AG04450 (cell line): ENCODE measurements at regions not wholly inside any gene's neighbourhood (a gene's known extent, or its start where the extent isn't known, plus 50 kb on each side); places are given as distances from the start of the nearest gene placed in this dataset.

Experiments used
- CTCF ChIA-PET: fragments of 300-600, 350-600 bp; formaldehyde crosslinking; extraction: SDS; loops from one replicate; lab custom pipeline; 2022; ENCODE audit warnings: antibody characterized with exemption, inconsistent platforms; lab: Charles Lee
- POLR2A ChIA-PET: fragments of 350-600 bp; formaldehyde crosslinking; extraction: SDS; loops from one replicate; lab custom pipeline; 2021; ENCODE audit warnings: antibody characterized with exemption, inconsistent platforms; lab: Yijun Ruan, JAX
- DNase-seq: peaks from one replicate; pipeline ENCODE4 v3.0.0-alpha.2; 2011; ENCODE audit warnings: low read depth, low spot score
- H3K27ac ChIP-seq: one replicate; pipeline ENCODE4 v1.5.1; 2012; ENCODE audit warnings: low read depth, low read length, control low read depth
- H3K27me3 ChIP-seq: one replicate; pipeline ENCODE4 v1.6.0; 2012; ENCODE audit warnings: low read length; ENCODE audit not compliant: control insufficient read depth, insufficient read depth
- H3K4me3 ChIP-seq: 2 replicates; pipeline ENCODE4 v1.5.1; 2011; ENCODE audit warnings: mild to moderate bottlenecking, low read depth, low read length, control low read depth
- H3K9me3 ChIP-seq: 2 replicates; pipeline ENCODE4 v1.5.1; 2012; ENCODE audit warnings: low read length; ENCODE audit not compliant: control insufficient read depth, insufficient read depth
- CTCF ChIP-seq: IDR thresholded peaks from 2 replicates; pipeline ENCODE4 v1.5.1; 2011; ENCODE audit warnings: low read depth, low read length, control low read depth, inconsistent platforms

GRCh38 chr14:44657203-44657602, 150.1 kb upstream of the FSCB start:
- Histone ChIP-seq H3K9me3 (no peaks in the 10 kb centered on the region), H3K27ac (no peak overlapping the region), H3K27me3 (no peaks in the 10 kb centered on the region), H3K4me3 (no peak overlapping the region)
- no peak for DNase-seq
- TF ChIP-seq CTCF, result no peak
- ChIA-PET POLR2A (no interaction called here), CTCF (no interaction called here)

GRCh38 chr14:44654591-44654990, 147.5 kb upstream of the FSCB start:
- H3K27me3 ChIP-seq, result no peaks in the 10 kb centered on the region
- no peak overlapping the region for H3K4me3 ChIP-seq
- POLR2A ChIA-PET, result no interaction called here
- H3K9me3 ChIP-seq, result no peaks in the 10 kb centered on the region
- no peak for TF ChIP-seq CTCF
- CTCF ChIA-PET, result no interaction called here
- DNase-seq, result no peak
- H3K27ac ChIP-seq, result no peak overlapping the region

- no peak for TF ChIP-seq CTCF
- no peak overlapping the region for H3K27ac ChIP-seq
- H3K27me3 ChIP-seq, result no peaks in the 10 kb centered on the region
- H3K4me3 ChIP-seq, result no peak overlapping the region
- H3K9me3 ChIP-seq, result no peaks in the 10 kb centered on the region
- CTCF ChIA-PET, result no interaction called here
- DNase-seq, result no peak
- POLR2A ChIA-PET, result no interaction called here
These were observed 146.6 kb upstream of the FSCB start for GRCh38 chr14:44653641-44654040.

GRCh38 chr14:44652640-44653039, 145.6 kb upstream of the FSCB start:
- CTCF ChIA-PET, result no interaction called here
- POLR2A ChIA-PET, result no interaction called here
- Histone ChIP-seq H3K4me3 (no peak overlapping the region), H3K9me3 (no peaks in the 10 kb centered on the region), H3K27ac (no peak overlapping the region), H3K27me3 (no peaks in the 10 kb centered on the region)
- no peak for TF ChIP-seq CTCF
- no peak for DNase-seq

- CTCF ChIA-PET, result no interaction called here
- no peak for DNase-seq
- no peaks in the 10 kb centered on the region for H3K9me3 ChIP-seq
- no peaks in the 10 kb centered on the region for H3K27me3 ChIP-seq
- POLR2A ChIA-PET, result no interaction called here
- no peak overlapping the region for H3K4me3 ChIP-seq
- TF ChIP-seq CTCF, result no peak
- H3K27ac ChIP-seq, result no peak overlapping the region
These were observed 142.0 kb upstream of the FSCB start for GRCh38 chr14:44649061-44649460.
